Stimulated activated CD8-positive, alpha-beta memory T cell treated with anti-CD3 and anti-CD28 coated beads, Interleukin-4, amount 100 ng/mL, for 24 hours (primary cell): ENCODE measurements at regions not wholly inside any gene's neighbourhood (a gene's known extent, or its start where the extent isn't known, plus 50 kb on each side); places are given as distances from the start of the nearest gene placed in this dataset.
"Not testable (repeated sequence)": the region's sequence is repeated elsewhere in the genome, so short reads cannot be mapped to it uniquely, and the experiment has no call there.

Source experiments
- DNase-seq: peaks from one replicate; pipeline ENCODE4 v3.0.0-alpha.2; 2020; ENCODE audit warnings: low read depth

GRCh38 chr4:112946127-112946526, 103.3 kb upstream of the ANK2 start:
- no peak for DNase-seq

- DNase-seq: no peak
These were observed 101.8 kb upstream of the ANK2 start for GRCh38 chr4:112947616-112948015.

GRCh38 chr4:112951362-112952312, 97.8 kb upstream of the ANK2 start:
- DNase-seq: no peak

GRCh38 chr4:112952313-112952700, 97.1 kb upstream of the ANK2 start:
- no peak for DNase-seq

GRCh38 chr4:112953262-112953661, 96.2 kb upstream of the ANK2 start:
- no peak for DNase-seq

- DNase-seq: no peak
These were observed 95.2 kb upstream of the ANK2 start for GRCh38 chr4:112954286-112954685.

GRCh38 chr4:112956484-112956896, 93.0 kb upstream of the ANK2 start:
- DNase-seq: no peak

- DNase-seq: not testable (repeated sequence)
These were observed 91.7 kb upstream of the ANK2 start for GRCh38 chr4:112957764-112958163.

- DNase-seq: no peak
These were observed 82.6 kb upstream of the ANK2 start for GRCh38 chr4:112966701-112967488.

GRCh38 chr4:112968451-112969159, 80.8 kb upstream of the ANK2 start:
- no peak for DNase-seq

- no peak for DNase-seq
These were observed 78.5 kb upstream of the ANK2 start for GRCh38 chr4:112970903-112971302.

GRCh38 chr4:112973750-112974251, 75.7 kb upstream of the ANK2 start:
- no peak for DNase-seq

GRCh38 chr4:112975567-112976355, 73.7 kb upstream of the ANK2 start:
- DNase-seq: no peak

GRCh38 chr4:112978691-112979472, 70.6 kb upstream of the ANK2 start:
- DNase-seq: no peak

- DNase-seq: no peak
These were observed 69.5 kb upstream of the ANK2 start for GRCh38 chr4:112979881-112980421.

- no peak for DNase-seq
These were observed 66.8 kb upstream of the ANK2 start for GRCh38 chr4:112982680-112983079.

GRCh38 chr4:112994732-112995464, 54.6 kb upstream of the ANK2 start:
- no peak for DNase-seq
